NCI-H2107 treated with DMSO at 0.1 percent for 48 hours (cell line): ENCODE measurements at regions not wholly inside any gene's neighbourhood (a gene's known extent, or its start where the extent isn't known, plus 50 kb on each side); places are given as distances from the start of the nearest gene placed in this dataset.

Experiments used
- DNase-seq: peaks from one replicate; lab custom pipeline; 2025; ENCODE audit not compliant: unreplicated experiment; lab: John Stamatoyannopoulos, UW

DNA sequence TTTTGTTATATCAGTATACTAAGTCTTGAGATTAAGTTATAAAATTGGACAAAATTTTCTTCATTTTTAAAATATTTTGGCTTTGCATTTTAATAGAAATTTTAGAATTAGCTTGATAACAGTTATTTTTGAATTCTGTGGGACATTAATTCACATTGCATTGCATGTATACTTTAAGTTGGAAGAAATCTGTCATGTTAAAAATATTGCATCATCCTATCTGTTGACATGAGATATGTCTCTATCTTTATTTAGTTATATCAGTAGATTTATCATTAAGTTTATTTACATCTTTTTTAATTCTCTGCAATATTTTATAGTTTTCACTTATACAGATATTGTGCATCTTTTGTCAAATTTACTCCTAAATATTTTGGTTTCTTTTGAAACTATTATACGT, 904.6 kb upstream of the NR2F2 start:
- no peak for DNase-seq

DNA sequence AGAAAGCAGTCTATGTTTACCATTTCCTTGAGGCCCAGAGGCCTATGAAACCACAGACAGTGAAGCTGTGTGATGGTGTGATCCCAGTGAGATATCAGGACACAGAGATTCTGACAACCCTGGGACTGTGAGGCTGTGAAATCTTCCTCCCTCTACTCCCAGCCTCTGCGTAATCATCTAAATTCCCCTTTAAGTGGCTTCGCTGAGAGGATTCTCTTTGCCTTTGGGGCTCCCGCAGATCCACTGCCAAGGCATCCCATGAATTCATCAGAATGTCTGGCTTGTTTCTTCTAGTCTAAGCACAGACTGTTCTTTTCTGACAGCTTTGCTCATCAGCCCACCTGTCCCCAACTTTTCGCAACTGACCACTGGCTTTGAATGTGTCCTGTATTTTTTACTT, 901.2 kb upstream of the NR2F2 start:
- DNase-seq: no peak

GRCh38 chr15:95431518-95431917, 899.0 kb upstream of the NR2F2 start:
- no peak for DNase-seq

DNA sequence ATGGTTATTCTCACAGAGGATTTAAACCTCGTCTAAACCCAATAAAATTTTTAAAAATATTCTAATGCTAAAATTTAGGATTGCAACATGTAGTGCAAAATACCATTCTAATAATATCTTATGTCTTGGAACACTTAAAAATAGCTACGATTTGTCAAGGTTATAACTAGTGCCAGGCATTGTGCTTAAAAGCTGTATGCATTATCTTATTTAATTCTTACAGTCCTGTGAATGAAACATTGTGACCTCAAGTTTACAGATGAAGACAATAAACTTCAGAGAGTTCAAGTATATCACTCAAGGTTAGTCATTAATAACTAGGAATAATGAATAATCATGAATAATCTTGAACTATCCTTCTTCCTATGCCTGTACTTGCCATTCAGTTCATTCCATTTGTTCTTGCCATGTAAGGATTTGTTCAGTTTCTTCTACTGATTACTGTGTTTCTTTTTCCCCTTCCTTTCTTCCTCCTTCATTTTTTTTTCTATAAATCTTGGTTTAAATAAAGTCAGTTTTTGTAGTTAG, 897.6 kb upstream of the NR2F2 start:
- DNase-seq: no peak

DNA sequence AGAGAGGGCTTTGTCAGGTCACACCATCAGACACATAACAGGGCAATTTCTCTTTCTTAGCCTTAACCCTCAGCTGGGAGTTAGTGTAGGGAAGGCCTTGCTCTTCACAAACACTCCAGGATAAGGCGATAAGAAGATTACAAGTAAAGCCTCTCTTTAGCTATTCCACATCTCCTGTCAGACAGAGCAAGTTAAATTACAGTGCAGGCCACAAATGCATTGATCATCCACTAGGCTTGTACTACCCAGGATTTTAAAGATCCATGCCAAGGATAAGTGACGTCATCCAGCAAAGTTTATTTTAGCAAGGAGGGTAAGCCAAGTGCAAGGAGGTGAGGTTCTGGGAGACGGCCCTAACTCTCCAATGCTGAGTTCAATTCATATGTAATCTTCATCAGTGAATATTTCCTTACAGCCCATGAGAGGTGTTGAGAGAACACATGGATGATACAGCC, 890.6 kb upstream of the NR2F2 start:
- no peak for DNase-seq

DNA sequence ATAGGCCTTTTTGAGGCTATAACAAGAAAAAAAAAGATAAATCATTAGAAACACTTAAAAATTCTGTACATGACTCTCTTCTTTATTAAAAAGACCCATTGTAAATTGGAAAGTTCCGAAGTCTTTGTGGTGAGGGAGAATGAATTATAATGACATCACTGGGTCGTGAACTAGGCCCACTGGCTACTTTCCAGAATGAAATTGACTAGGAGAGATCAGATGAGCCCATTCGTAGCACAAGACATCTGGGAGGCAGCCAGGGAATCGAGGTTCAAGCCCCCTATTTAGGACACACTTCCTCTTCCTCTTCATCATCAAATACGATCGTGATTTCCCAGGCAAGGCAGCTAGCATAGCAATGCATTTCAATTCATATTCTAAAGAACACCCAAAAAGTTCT, 889.8 kb upstream of the NR2F2 start:
- no peak for DNase-seq

- no peak for DNase-seq
These were observed 888.3 kb upstream of the NR2F2 start for GRCh38 chr15:95442107-95442719.

DNA sequence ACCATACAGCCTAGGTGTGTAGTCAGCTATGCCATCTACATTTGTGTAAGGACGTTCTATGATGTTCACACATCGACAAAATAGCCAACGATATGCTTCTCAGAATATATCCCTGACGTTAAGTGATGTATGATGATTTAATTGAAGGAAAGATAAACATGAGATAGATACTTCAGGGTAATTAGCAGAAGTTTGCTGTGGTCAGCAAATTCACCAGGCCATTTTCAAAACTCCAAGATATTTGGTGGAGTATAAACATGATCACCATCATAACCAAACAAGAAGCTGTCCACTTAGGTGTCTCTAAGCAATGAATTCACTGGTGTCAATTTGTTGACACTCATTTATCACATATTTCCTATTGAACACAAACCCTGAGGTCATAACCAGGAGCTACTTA, 885.6 kb upstream of the NR2F2 start:
- DNase-seq: no peak

GRCh38 chr15:95446854-95447253, 883.6 kb upstream of the NR2F2 start:
- DNase-seq: no peak

GRCh38 chr15:95447486-95447885, 883.0 kb upstream of the NR2F2 start:
- DNase-seq: no peak

GRCh38 chr15:95448531-95449229, 881.8 kb upstream of the NR2F2 start:
- DNase-seq: no peak

DNA sequence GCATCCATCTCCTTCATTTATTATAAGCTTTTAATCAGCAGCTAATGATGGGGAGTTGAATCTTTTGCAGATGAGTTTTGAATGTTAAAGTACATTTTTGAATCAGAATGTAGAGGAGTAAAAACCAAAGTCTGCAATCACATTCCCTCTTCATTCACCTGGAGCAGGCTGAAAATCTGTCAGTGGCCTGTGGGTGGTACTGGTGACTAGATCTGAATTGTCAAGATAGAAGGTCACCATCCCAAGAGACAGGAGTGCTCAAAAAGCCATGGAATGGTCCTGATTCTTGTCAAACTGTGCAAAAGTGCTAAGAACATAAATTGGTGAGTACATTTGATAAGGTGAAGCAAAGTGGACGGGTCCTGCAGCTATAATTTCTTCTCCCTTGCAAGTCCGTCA, 881.3 kb upstream of the NR2F2 start:
- DNase-seq: no peak

DNA sequence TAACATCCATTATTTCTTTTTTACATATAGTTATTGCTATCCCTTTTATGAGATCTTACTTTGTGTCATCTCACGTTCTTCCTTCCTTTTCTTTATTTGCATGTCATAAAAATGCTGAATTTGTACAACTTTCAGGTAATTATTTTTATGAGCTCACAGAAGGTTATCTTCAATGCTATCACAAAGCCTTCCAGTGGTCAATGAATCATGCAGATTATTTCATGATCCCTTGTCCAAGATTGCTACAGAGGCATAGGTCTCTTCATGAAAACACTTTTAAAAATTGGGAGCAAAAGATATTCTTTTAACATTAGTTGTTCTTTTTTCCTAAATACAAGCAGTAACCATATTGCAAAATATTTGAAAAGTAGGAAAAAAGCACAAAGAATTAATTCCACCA, 880.1 kb upstream of the NR2F2 start:
- DNase-seq: no peak

DNA sequence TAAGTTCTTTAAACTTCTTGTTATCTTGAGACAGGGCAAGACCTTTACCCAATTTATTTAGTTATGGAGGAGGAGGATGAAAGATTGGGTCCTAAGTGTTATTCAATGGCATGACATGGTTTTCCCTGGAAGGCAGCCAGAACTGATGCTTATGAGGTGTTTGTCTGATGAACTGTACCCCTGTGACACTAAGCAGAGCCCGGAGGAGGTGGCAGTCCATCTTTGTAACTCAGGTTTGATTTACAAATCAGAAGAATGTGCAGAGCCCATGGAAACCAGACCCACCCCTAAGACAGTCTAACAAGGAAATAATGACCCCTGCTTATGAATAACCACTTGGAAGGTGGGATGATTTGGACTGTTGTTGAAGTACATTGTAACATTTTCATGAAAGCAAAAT, 878.6 kb upstream of the NR2F2 start:
- no peak for DNase-seq

GRCh38 chr15:95454403-95455262, 875.9 kb upstream of the NR2F2 start:
- no peak for DNase-seq

DNA sequence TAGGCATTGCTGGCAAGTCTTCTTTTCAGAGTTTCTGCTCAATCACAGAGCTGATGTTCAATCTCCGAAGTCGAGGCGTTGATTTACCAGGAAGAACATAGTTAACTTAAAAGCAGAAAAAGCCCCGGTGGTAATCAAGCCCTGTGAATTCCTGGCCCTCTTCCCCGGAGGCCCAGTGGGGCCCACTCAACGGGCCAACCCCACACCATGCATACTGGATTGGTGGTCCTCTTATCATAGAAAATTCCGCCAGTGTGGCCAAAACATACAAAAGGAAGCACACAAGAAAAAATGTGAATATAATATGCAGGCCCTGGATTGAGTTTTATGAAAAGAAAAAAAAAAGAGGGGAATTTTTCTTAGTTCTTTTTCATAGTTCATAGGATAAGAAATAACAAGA, 873.0 kb upstream of the NR2F2 start:
- no peak for DNase-seq

GRCh38 chr15:95458721-95459120, 871.8 kb upstream of the NR2F2 start:
- DNase-seq: no peak

GRCh38 chr15:95459273-95459672, 871.2 kb upstream of the NR2F2 start:
- no peak for DNase-seq

GRCh38 chr15:95464509-95464908, 866.0 kb upstream of the NR2F2 start:
- no peak for DNase-seq

- DNase-seq: no peak
These were observed 861.7 kb upstream of the NR2F2 start for GRCh38 chr15:95468820-95469219.

- no peak for DNase-seq
These were observed 861.0 kb upstream of the NR2F2 start for GRCh38 chr15:95469496-95470000.

GRCh38 chr15:95470529-95470928, 860.0 kb upstream of the NR2F2 start:
- DNase-seq: no peak
